Fibroblast of pulmonary artery (primary cell): ENCODE measurements at regions not wholly inside any gene's neighbourhood (a gene's known extent, or its start where the extent isn't known, plus 50 kb on each side); places are given as distances from the start of the nearest gene placed in this dataset.

ENCODE experiments used
- DNase-seq: peaks from one replicate; pipeline ENCODE4 v3.0.0-alpha.2; 2010; ENCODE audit warnings: low read depth
- H3K4me3 ChIP-seq: replicated peaks from 2 replicates; pipeline ENCODE4 v1.5.1; 2011; ENCODE audit warnings: low read depth, mild to moderate bottlenecking, control low read depth, low read length, moderate library complexity
- CTCF ChIP-seq: IDR thresholded peaks from 2 replicates; pipeline ENCODE4 v1.5.1; 2011; ENCODE audit warnings: mild to moderate bottlenecking, control low read depth, low read length, inconsistent platforms; ENCODE audit errors: missing control alignments

- H3K4me3 ChIP-seq, result no peak overlapping the region
- no peak for TF ChIP-seq CTCF
- no peak for DNase-seq
Observed at GRCh38 chr18:41621177-41621576, 333.9 kb upstream of the PIK3C3 start.

- no peak for TF ChIP-seq CTCF
- H3K4me3 ChIP-seq, result no peak overlapping the region
- DNase-seq, result no peak
Observed at GRCh38 chr18:41618147-41618546, 336.9 kb upstream of the PIK3C3 start.

- H3K4me3 ChIP-seq, result no peak overlapping the region
- TF ChIP-seq CTCF, result no peak
- no peak for DNase-seq
Observed at GRCh38 chr18:41617647-41618046, 337.4 kb upstream of the PIK3C3 start.

GRCh38 chr18:41613003-41613609, 341.9 kb upstream of the PIK3C3 start:
- peak; percentile 31 for DNase-seq
- TF ChIP-seq CTCF, result no peak
- no peak overlapping the region for H3K4me3 ChIP-seq

GRCh38 chr18:41604964-41605363, 350.1 kb upstream of the PIK3C3 start:
- peak; percentile 14 for DNase-seq
- no peak overlapping the region for H3K4me3 ChIP-seq
- no peak for TF ChIP-seq CTCF

GRCh38 chr18:41602034-41602433, 353.0 kb upstream of the PIK3C3 start:
- no peak for DNase-seq
- no peak for TF ChIP-seq CTCF
- no peak overlapping the region for H3K4me3 ChIP-seq

GRCh38 chr18:41600693-41601391, 354.2 kb upstream of the PIK3C3 start:
- TF ChIP-seq CTCF, result no peak
- H3K4me3 ChIP-seq, result no peak overlapping the region
- no peak for DNase-seq
